ENCODE measurements at regions not wholly inside any gene's neighbourhood (a gene's known extent, or its start where the extent isn't known, plus 50 kb on each side); places are given as distances from the start of the nearest gene placed in this dataset.
A peak's percentile ranks its signal among the peaks of the same experiment; 100 is the strongest.

DNA sequence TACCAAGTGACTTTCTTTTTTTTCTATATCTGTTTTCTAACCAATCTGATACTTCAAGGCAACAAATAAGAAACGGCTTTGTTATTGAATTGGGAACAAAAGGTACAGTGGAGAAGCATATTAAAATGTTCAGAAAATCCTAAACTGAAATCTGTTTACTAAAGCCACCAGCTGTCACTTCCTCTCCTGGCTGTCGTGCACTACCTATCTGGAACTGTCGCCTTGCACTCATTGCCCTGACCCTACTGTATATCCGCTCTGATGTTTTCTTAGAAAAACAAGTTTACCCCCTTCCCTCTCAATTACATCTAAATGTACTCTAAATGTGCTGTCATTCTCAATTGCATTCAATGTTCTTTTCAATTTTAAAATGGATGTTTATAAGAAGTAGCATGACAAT is 439.8 kb upstream of the ARRDC4 start:
- no peaks in the 10 kb centered on the region for H3K36me3 ChIP-seq (ENCODE audit: control insufficient read depth in 2 of 2, extremely low read depth in 1 of 2, insufficient read depth in 2 of 2, low read length in 2 of 2)
- FAIRE-seq (no peak), DNase-seq (ENCODE audit: low read depth, low spot score) (no peak)
- H3K9me1 ChIP-seq (replicated peaks; ENCODE audit: control insufficient read depth, extremely low read depth, insufficient read depth, low read length), result no peaks in the 10 kb centered on the region
- H2AFZ ChIP-seq (ENCODE audit: low read depth, low read length), result no peak overlapping the region
- H3K9ac ChIP-seq (replicated peaks; ENCODE audit: extremely low read depth, insufficient read depth, low read length), result no peak overlapping the region
- H3K9me3 ChIP-seq (replicated peaks; ENCODE audit: control insufficient read depth, insufficient read depth, low read length), result no peaks in the 10 kb centered on the region
- no TSS peak for BruUV-seq (replicated peaks)
- CTCF ChIA-PET, result no interaction called here
- H3K4me1 ChIP-seq (ENCODE audit: control insufficient read depth, extremely low read depth, insufficient read depth, low read length), result no peaks in the 10 kb centered on the region
- no peak for TF ChIP-seq JUN (IDR thresholded peaks at IDR 0.05; ENCODE audit: borderline replicate concordance, insufficient read depth, insufficient read length, low read depth)
- no peak for TF ChIP-seq POLR2AphosphoS5 (IDR thresholded peaks at IDR 0.05; ENCODE audit: insufficient read depth, low read depth, low read length)
- no peak for TF ChIP-seq GATA2 (IDR thresholded peaks at IDR 0.05; ENCODE audit: insufficient read depth, insufficient read length, low read depth, low read length)
- no peak overlapping the region for H3K4me3 ChIP-seq (replicated peaks in 1 of 3; ENCODE audit: insufficient read depth in 1 of 3, low read depth in 1 of 3, low read length in 3 of 3)
- no peaks in the 10 kb centered on the region for H3K79me2 ChIP-seq (ENCODE audit: control insufficient read depth, insufficient read depth, low read length)
- dilution Hi-C loops (cut with MboI; ENCODE audit: extremely low pct_ligation_motif_present, low sequenced_read_pairs) (no loop called here), intact Hi-C loops (cut with micrococcal nuclease) (no loop called here)
- POLR2A ChIA-PET, result no interaction called here
- H3K4me2 ChIP-seq (ENCODE audit: insufficient read depth, low read length), result no peak overlapping the region
- H3K27ac ChIP-seq (ENCODE audit: insufficient read depth, low read depth, low read length), result no peak overlapping the region
- no peaks in the 10 kb centered on the region for H4K20me1 ChIP-seq (replicated peaks; ENCODE audit: control insufficient read depth, extremely low read depth, insufficient read depth, low read length)
- no peaks in the 10 kb centered on the region for H3K27me3 ChIP-seq (ENCODE audit: control insufficient read depth in 2 of 2, insufficient read depth in 2 of 2, low read length in 2 of 2)

- Histone ChIP-seq H3K9ac (replicated peaks; ENCODE audit: extremely low read depth, insufficient read depth, low read length) (no peak overlapping the region), H3K4me1 (ENCODE audit: control insufficient read depth, extremely low read depth, insufficient read depth, low read length) (no peaks in the 10 kb centered on the region), H3K79me2 (ENCODE audit: control insufficient read depth, insufficient read depth, low read length) (no peaks in the 10 kb centered on the region), H3K9me1 (replicated peaks; ENCODE audit: control insufficient read depth, extremely low read depth, insufficient read depth, low read length) (no peaks in the 10 kb centered on the region), H3K4me3 (replicated peaks in 1 of 3; ENCODE audit: insufficient read depth in 1 of 3, low read depth in 1 of 3, low read length in 3 of 3) (no peak overlapping the region), H2AFZ (ENCODE audit: low read depth, low read length) (peak overlapping the region; percentile 63), H3K27ac (ENCODE audit: insufficient read depth, low read depth, low read length) (no peak overlapping the region), H3K4me2 (ENCODE audit: insufficient read depth, low read length) (no peak overlapping the region), H4K20me1 (replicated peaks; ENCODE audit: control insufficient read depth, extremely low read depth, insufficient read depth, low read length) (no peaks in the 10 kb centered on the region), H3K36me3 (ENCODE audit: control insufficient read depth in 2 of 2, extremely low read depth in 1 of 2, insufficient read depth in 2 of 2, low read length in 2 of 2) (no peaks in the 10 kb centered on the region), H3K9me3 (replicated peaks; ENCODE audit: control insufficient read depth, insufficient read depth, low read length) (no peaks in the 10 kb centered on the region), H3K27me3 (ENCODE audit: control insufficient read depth in 2 of 2, insufficient read depth in 2 of 2, low read length in 2 of 2) (no peaks in the 10 kb centered on the region)
- ChIA-PET POLR2A (no interaction called here), CTCF (no interaction called here)
- intact Hi-C loops (cut with micrococcal nuclease) (no loop called here), dilution Hi-C loops (cut with MboI; ENCODE audit: extremely low pct_ligation_motif_present, low sequenced_read_pairs) (no loop called here)
- BruUV-seq (replicated peaks), result no TSS peak
- DNase-seq (ENCODE audit: low read depth, low spot score), result peak; percentile 25
- no peak for FAIRE-seq
- TF ChIP-seq, protein P1, sequence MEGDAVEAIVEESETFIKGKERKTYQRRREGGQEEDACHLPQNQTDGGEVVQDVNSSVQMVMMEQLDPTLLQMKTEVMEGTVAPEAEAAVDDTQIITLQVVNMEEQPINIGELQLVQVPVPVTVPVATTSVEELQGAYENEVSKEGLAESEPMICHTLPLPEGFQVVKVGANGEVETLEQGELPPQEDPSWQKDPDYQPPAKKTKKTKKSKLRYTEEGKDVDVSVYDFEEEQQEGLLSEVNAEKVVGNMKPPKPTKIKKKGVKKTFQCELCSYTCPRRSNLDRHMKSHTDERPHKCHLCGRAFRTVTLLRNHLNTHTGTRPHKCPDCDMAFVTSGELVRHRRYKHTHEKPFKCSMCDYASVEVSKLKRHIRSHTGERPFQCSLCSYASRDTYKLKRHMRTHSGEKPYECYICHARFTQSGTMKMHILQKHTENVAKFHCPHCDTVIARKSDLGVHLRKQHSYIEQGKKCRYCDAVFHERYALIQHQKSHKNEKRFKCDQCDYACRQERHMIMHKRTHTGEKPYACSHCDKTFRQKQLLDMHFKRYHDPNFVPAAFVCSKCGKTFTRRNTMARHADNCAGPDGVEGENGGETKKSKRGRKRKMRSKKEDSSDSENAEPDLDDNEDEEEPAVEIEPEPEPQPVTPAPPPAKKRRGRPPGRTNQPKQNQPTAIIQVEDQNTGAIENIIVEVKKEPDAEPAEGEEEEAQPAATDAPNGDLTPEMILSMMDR (IDR thresholded peaks at IDR 0.05; ENCODE audit: extremely low read depth in 1 of 2, insufficient read depth in 1 of 2, low read depth in 1 of 2, low read length in 2 of 2), result no peak
- no peak for TF ChIP-seq EZH2 (IDR thresholded peaks at IDR 0.05; ENCODE audit: borderline replicate concordance, low read depth, low read length, severe bottlenecking)
- TF ChIP-seq, protein P2, sequence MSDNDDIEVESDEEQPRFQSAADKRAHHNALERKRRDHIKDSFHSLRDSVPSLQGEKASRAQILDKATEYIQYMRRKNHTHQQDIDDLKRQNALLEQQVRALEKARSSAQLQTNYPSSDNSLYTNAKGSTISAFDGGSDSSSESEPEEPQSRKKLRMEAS (IDR thresholded peaks at IDR 0.05; ENCODE audit: insufficient read depth, insufficient read length), result no peak
- no peak for TF ChIP-seq FOS (IDR thresholded peaks at IDR 0.05; ENCODE audit: borderline replicate concordance, insufficient read depth, low read length)
- no peak for TF ChIP-seq POLR2A (IDR thresholded peaks at IDR 0.05; ENCODE audit: low read depth, low read length)
Measured at GRCh38 chr15:97521381-97522285, 438.9 kb upstream of the ARRDC4 start.

Data from endothelial cell of umbilical vein (primary cell).